ENCODE measurements at regions not wholly inside any gene's neighbourhood (a gene's known extent, or its start where the extent isn't known, plus 50 kb on each side); places are given as distances from the start of the nearest gene placed in this dataset.
"Not testable (repeated sequence)": the region's sequence is repeated elsewhere in the genome, so short reads cannot be mapped to it uniquely, and the experiment has no call there.

DNA sequence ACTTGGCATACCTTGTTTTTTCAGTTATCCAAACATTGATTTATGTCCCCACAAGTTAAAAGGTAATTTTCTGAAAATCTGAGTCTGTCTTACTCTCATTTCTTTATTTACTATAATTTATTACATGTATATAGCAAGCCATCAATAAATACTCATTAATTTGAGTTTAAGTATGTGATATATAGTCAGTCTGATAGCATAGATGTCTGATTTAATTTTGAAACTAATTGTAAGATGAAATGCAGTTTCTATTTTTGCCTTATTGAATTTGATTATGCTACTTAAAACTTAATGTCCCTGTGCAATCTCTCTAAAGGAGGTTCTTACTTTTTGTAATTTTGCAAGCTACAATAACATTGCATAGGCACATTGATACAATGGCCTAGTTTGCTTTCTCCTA lies 2418.6 kb downstream of the ARAP2 start:
- DNase-seq: no peak
- Histone ChIP-seq H3K4me3 (ENCODE audit: low read depth, low read length) (no peak overlapping the region), H3K27me3 (replicated peaks; ENCODE audit: control insufficient read depth, insufficient read depth, low read length) (no peaks in the 10 kb centered on the region), H3K4me1 (no peaks in the 10 kb centered on the region), H3K36me3 (ENCODE audit: control insufficient read depth, insufficient read depth, low read length) (no peaks in the 10 kb centered on the region), H3K9me3 (no peaks in the 10 kb centered on the region)
- H3K4me1 Mint-ChIP-seq (ENCODE audit: low read depth, unreplicated experiment): no peaks in the 10 kb centered on the region
- H3K9me3 Mint-ChIP-seq (ENCODE audit: unreplicated experiment): no peaks in the 10 kb centered on the region
- H3K4me3 Mint-ChIP-seq (ENCODE audit: unreplicated experiment): no peak overlapping the region
- POLR2A ChIA-PET: no interaction called here
- intact Hi-C loops (cut with micrococcal nuclease; ENCODE audit: unreplicated experiment): no loop called here
- no peak overlapping the region for H3K27ac Mint-ChIP-seq (ENCODE audit: unreplicated experiment)
- H3K27me3 Mint-ChIP-seq (ENCODE audit: insufficient read depth, unreplicated experiment): no peaks in the 10 kb centered on the region
- CTCF ChIA-PET: no interaction called here
- no peaks in the 10 kb centered on the region for H3K36me3 Mint-ChIP-seq (ENCODE audit: insufficient read depth, unreplicated experiment)
- no TSS peak for BruUV-seq (replicated peaks)
- TF ChIP-seq, protein P1, sequence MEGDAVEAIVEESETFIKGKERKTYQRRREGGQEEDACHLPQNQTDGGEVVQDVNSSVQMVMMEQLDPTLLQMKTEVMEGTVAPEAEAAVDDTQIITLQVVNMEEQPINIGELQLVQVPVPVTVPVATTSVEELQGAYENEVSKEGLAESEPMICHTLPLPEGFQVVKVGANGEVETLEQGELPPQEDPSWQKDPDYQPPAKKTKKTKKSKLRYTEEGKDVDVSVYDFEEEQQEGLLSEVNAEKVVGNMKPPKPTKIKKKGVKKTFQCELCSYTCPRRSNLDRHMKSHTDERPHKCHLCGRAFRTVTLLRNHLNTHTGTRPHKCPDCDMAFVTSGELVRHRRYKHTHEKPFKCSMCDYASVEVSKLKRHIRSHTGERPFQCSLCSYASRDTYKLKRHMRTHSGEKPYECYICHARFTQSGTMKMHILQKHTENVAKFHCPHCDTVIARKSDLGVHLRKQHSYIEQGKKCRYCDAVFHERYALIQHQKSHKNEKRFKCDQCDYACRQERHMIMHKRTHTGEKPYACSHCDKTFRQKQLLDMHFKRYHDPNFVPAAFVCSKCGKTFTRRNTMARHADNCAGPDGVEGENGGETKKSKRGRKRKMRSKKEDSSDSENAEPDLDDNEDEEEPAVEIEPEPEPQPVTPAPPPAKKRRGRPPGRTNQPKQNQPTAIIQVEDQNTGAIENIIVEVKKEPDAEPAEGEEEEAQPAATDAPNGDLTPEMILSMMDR (IDR thresholded peaks at IDR 0.05; ENCODE audit: insufficient read depth in 1 of 2, low read depth in 1 of 2, low read length in 1 of 2, severe bottlenecking in 1 of 2, unreplicated experiment in 1 of 2): no peak

DNA sequence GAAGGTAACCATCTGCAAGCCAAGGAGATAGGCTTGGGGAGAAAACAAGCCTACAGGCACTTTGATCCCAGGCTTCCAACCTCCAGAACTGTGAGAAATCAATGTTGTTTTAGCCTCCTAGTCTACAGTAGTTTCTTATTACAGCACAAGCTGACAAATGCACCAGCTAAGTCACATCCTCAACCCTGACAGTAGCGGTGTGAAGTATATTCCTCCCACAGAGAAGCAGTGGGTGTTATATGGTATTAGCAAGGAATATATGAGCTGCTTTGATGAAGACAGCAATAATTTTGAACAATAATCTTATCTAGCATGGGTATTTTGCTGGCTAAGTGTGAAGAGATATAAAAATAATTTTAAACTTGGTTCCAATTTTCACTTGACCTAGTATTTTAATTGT lies 2415.0 kb downstream of the ARAP2 start:
- intact Hi-C loops (cut with micrococcal nuclease; ENCODE audit: unreplicated experiment); CTCF ChIA-PET; H3K4me1 ChIP-seq; POLR2A ChIA-PET; H3K27me3 ChIP-seq (replicated peaks; ENCODE audit: control insufficient read depth, insufficient read depth, low read length); H3K4me3 Mint-ChIP-seq (ENCODE audit: unreplicated experiment); H3K4me3 ChIP-seq (ENCODE audit: low read depth, low read length); H3K9me3 ChIP-seq; H3K27ac Mint-ChIP-seq (ENCODE audit: unreplicated experiment); H3K36me3 ChIP-seq (ENCODE audit: control insufficient read depth, insufficient read depth, low read length); DNase-seq; H3K4me1 Mint-ChIP-seq (ENCODE audit: low read depth, unreplicated experiment); H3K27me3 Mint-ChIP-seq (ENCODE audit: insufficient read depth, unreplicated experiment); H3K9me3 Mint-ChIP-seq (ENCODE audit: unreplicated experiment); BruUV-seq (replicated peaks); H3K36me3 Mint-ChIP-seq (ENCODE audit: insufficient read depth, unreplicated experiment): not testable (repeated sequence)

DNA sequence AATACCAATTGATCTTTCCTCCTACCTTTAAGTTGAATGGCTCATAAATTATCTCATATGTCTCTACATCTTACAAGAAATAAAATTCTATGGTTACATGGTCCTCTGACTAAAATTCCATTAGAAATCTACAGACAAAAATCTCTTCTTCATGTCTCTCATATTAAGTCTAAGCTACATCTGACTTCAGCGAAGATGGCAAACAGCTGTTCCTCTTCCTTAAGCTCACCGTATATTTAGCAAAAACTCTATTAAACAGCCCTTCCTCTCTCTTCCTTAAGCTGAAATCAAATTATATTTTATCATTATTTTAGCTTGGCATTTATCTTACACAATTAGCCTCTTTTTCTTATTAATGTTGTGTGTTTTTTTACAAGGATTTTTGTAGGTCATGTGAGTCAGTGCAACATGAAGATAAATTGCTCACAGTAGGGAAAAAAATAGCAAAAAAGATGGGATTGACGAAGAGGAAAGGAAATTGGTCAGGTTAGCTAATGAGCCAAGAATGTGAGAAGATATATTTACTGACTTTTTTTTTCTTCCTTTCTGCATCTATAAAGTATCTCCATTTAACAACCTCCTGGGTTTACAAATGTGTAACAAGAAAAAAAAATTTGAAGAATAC lies 2412.8 kb downstream of the ARAP2 start:
- intact Hi-C loops (cut with micrococcal nuclease; ENCODE audit: unreplicated experiment): no loop called here
- Histone ChIP-seq H3K27me3 (replicated peaks; ENCODE audit: control insufficient read depth, insufficient read depth, low read length) (no peaks in the 10 kb centered on the region), H3K4me1 (no peaks in the 10 kb centered on the region), H3K4me3 (ENCODE audit: low read depth, low read length) (no peak overlapping the region), H3K9me3 (no peaks in the 10 kb centered on the region), H3K36me3 (ENCODE audit: control insufficient read depth, insufficient read depth, low read length) (no peaks in the 10 kb centered on the region)
- Mint-ChIP-seq H3K4me3 (ENCODE audit: unreplicated experiment) (no peak overlapping the region), H3K36me3 (ENCODE audit: insufficient read depth, unreplicated experiment) (no peaks in the 10 kb centered on the region), H3K27ac (ENCODE audit: unreplicated experiment) (no peak overlapping the region), H3K4me1 (ENCODE audit: low read depth, unreplicated experiment) (no peaks in the 10 kb centered on the region), H3K9me3 (ENCODE audit: unreplicated experiment) (no peaks in the 10 kb centered on the region), H3K27me3 (ENCODE audit: insufficient read depth, unreplicated experiment) (peaks cover 2% of the 10 kb centered on the region)
- ChIA-PET POLR2A (no interaction called here), CTCF (no interaction called here)
- no TSS peak for BruUV-seq (replicated peaks)
- DNase-seq: no peak
- TF ChIP-seq, protein P1 (IDR thresholded peaks at IDR 0.05; ENCODE audit: insufficient read depth in 1 of 2, low read depth in 1 of 2, low read length in 1 of 2, severe bottlenecking in 1 of 2, unreplicated experiment in 1 of 2): no peak

DNA sequence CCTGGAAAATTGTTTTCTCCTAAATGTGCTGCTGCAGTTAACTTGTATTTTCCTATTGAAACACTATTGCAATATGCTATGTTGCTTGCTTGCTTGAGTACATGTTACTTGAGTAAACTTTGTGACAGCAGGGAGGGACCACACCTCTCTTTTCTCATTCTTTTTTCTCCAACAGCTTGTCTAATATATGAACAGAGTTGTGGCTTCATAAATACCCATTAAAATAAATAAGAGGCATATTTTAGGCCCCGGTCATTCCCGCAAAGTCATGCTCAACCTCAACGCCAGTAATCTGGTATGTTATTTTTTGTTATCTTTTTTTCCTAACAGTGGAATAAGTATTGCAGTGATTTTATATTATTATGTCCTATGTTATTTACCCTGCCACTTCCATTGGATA lies 2408.6 kb downstream of the ARAP2 start:
- H3K4me3 ChIP-seq (ENCODE audit: low read depth, low read length); H3K4me3 Mint-ChIP-seq (ENCODE audit: unreplicated experiment); H3K27me3 Mint-ChIP-seq (ENCODE audit: insufficient read depth, unreplicated experiment); DNase-seq; CTCF ChIA-PET; POLR2A ChIA-PET; H3K9me3 ChIP-seq; H3K27me3 ChIP-seq (replicated peaks; ENCODE audit: control insufficient read depth, insufficient read depth, low read length); H3K36me3 ChIP-seq (ENCODE audit: control insufficient read depth, insufficient read depth, low read length); H3K36me3 Mint-ChIP-seq (ENCODE audit: insufficient read depth, unreplicated experiment); H3K9me3 Mint-ChIP-seq (ENCODE audit: unreplicated experiment); BruUV-seq (replicated peaks); H3K4me1 ChIP-seq; intact Hi-C loops (cut with micrococcal nuclease; ENCODE audit: unreplicated experiment); H3K27ac Mint-ChIP-seq (ENCODE audit: unreplicated experiment); H3K4me1 Mint-ChIP-seq (ENCODE audit: low read depth, unreplicated experiment): not testable (repeated sequence)

Data from Caco-2 (cell line).